Neutrophil (primary cell): ENCODE measurements at regions not wholly inside any gene's neighbourhood (a gene's known extent, or its start where the extent isn't known, plus 50 kb on each side); places are given as distances from the start of the nearest gene placed in this dataset.

ENCODE experiments used
- H3K27ac ChIP-seq: fragments of 200-600 bp; sonication (generic); 2 replicates; pipeline ENCODE4 v1.5.1; 2016; ENCODE audit warnings: mild to moderate bottlenecking, moderate library complexity
- H3K27me3 ChIP-seq: fragments of 200-600 bp; sonication (generic); 2 replicates; pipeline ENCODE4 v1.6.0; 2016; ENCODE audit warnings: mild to moderate bottlenecking
- H3K36me3 ChIP-seq: fragments of 200-600 bp; sonication (generic); 2 replicates; pipeline ENCODE4 v1.5.1; 2017
- H3K4me1 ChIP-seq, 2 experiments: fragments of 200-600 bp in 1 of 2; sonication (generic) in 1 of 2; 1 replicate in 1 of 2; 2 replicates in 1 of 2; pipeline versions ENCODE4 v1.5.1 to v1.6.1; 2013 to 2016; ENCODE audit warnings: low read depth in 1 of 2, low read length in 1 of 2, mild to moderate bottlenecking in 1 of 2, moderate library complexity in 1 of 2; ENCODE audit not compliant: control insufficient read depth in 1 of 2, insufficient read depth in 1 of 2
- H3K4me3 ChIP-seq, 2 experiments: fragments of 200-600 bp in 1 of 2; sonication (generic) in 1 of 2; 1 replicate in 1 of 2; 2 replicates in 1 of 2; pipeline ENCODE4 v1.5.1; 2013 to 2016; ENCODE audit warnings: low read depth in 1 of 2, low read length in 1 of 2, mild to moderate bottlenecking in 1 of 2, moderate library complexity in 1 of 2
- H3K9me3 ChIP-seq: fragments of 200-600 bp; sonication (generic); 2 replicates; pipeline ENCODE4 v1.5.1; 2016
- CTCF ChIP-seq: fragments of 200-600 bp; sonication (generic); IDR thresholded peaks from 2 replicates; pipeline ENCODE4 v1.5.1; 2016; ENCODE audit warnings: antibody characterized with exemption

DNA sequence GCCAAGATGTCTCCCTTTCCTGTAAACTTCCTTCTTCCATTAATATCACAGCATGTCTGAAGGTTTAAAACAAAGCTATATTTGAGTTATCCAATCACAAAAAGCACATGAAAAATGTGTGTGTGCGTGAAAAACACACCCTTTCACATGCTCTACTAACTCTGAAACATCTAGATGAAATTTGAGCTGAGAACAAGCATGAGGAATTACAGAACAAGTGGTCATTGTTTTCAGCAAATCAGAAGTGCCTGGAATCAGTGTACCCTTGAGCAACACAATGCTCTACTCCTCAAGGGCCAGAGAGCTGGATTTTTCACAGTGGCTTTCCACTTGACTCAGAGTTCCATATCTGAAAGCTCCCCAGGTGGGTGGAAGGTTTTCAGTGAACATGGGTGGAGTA is 255.9 kb downstream of the PSAT1 start:
- Histone ChIP-seq H3K27ac (no peak overlapping the region), H3K27me3 (no peaks in the 10 kb centered on the region), H3K4me3 (no peak overlapping the region), H3K9me3 (no peaks in the 10 kb centered on the region), H3K4me1 (no peaks in the 10 kb centered on the region), H3K36me3 (no peaks in the 10 kb centered on the region)
- TF ChIP-seq CTCF = no peak

- H3K9me3 ChIP-seq = no peaks in the 10 kb centered on the region
- no peaks in the 10 kb centered on the region for H3K36me3 ChIP-seq
- no peaks in the 10 kb centered on the region for H3K27me3 ChIP-seq
- TF ChIP-seq CTCF = no peak
- no peaks in the 10 kb centered on the region for H3K4me1 ChIP-seq
- H3K4me3 ChIP-seq = no peak overlapping the region
- no peak overlapping the region for H3K27ac ChIP-seq
These were observed 260.6 kb downstream of the PSAT1 start for GRCh38 chr9:78557540-78557939.

GRCh38 chr9:78559449-78559885 is 262.5 kb downstream of the PSAT1 start:
- Histone ChIP-seq H3K4me1 (no peaks in the 10 kb centered on the region), H3K27me3 (no peaks in the 10 kb centered on the region), H3K36me3 (no peaks in the 10 kb centered on the region), H3K4me3 (no peak overlapping the region), H3K9me3 (no peaks in the 10 kb centered on the region), H3K27ac (no peak overlapping the region)
- TF ChIP-seq CTCF = no peak

- no peak overlapping the region for H3K27ac ChIP-seq
- no peaks in the 10 kb centered on the region for H3K36me3 ChIP-seq
- no peaks in the 10 kb centered on the region for H3K27me3 ChIP-seq
- no peak for TF ChIP-seq CTCF
- no peaks in the 10 kb centered on the region for H3K4me1 ChIP-seq
- no peak overlapping the region for H3K4me3 ChIP-seq
- no peaks in the 10 kb centered on the region for H3K9me3 ChIP-seq
These were observed 265.1 kb downstream of the PSAT1 start for GRCh38 chr9:78562021-78562420.

DNA sequence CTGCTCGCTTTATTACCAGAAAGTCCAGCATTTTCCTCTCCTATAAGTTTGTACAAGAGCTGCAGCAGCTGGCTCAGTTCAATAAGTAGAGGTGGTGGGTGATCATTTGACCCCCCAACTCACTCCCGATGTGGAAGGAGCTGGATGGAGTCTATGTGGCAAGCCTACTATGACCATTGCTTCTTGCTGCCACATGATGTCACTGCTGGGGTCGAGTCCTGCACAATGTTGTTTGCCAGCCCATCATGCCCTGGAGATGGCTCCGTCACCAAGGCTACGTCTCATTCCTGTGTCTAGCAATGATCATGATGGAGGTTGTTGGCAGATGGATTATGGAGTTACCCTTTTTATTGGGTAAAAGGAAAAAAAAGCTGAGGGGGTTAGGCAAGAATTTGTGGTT is 266.3 kb downstream of the PSAT1 start:
- no peak for TF ChIP-seq CTCF
- H3K27ac ChIP-seq = no peak overlapping the region
- H3K36me3 ChIP-seq = no peaks in the 10 kb centered on the region
- no peaks in the 10 kb centered on the region for H3K4me1 ChIP-seq
- H3K27me3 ChIP-seq = no peaks in the 10 kb centered on the region
- no peak overlapping the region for H3K4me3 ChIP-seq
- H3K9me3 ChIP-seq = no peaks in the 10 kb centered on the region

GRCh38 chr9:78565481-78565880 is 268.6 kb downstream of the PSAT1 start:
- H3K9me3 ChIP-seq = no peaks in the 10 kb centered on the region
- no peak for TF ChIP-seq CTCF
- no peak overlapping the region for H3K4me3 ChIP-seq
- no peaks in the 10 kb centered on the region for H3K4me1 ChIP-seq
- no peaks in the 10 kb centered on the region for H3K27me3 ChIP-seq
- H3K36me3 ChIP-seq = no peaks in the 10 kb centered on the region
- H3K27ac ChIP-seq = no peak overlapping the region
